SU-DHL-6 (cell line): ENCODE measurements at regions not wholly inside any gene's neighbourhood (a gene's known extent, or its start where the extent isn't known, plus 50 kb on each side); places are given as distances from the start of the nearest gene placed in this dataset.

Experiments used
- CTCF ChIP-seq: fragments of 200-600 bp; sonication (generic); IDR thresholded peaks from one replicate; pipeline ENCODE4 v1.5.1; 2017; ENCODE audit warnings: antibody characterized with exemption, mild to moderate bottlenecking, low read length, moderate library complexity; ENCODE audit not compliant: insufficient read depth, poor library complexity, severe bottlenecking
- EZH2phosphoT487 ChIP-seq: fragments of 200-600 bp; sonication (generic), shearing (Covaris generic); conservative IDR thresholded peaks from 2 replicates; pipeline ENCODE4 v1.6.1; 2018; ENCODE audit warnings: mild to moderate bottlenecking, antibody characterized with exemption, low read length, moderate library complexity, mixed read lengths

- TF ChIP-seq CTCF (no peak), EZH2phosphoT487 (no peak)
Measured at GRCh38 chr3:125715651-125716050, 120.4 kb upstream of the OSBPL11 start.
